Natural killer cell (primary cell): ENCODE measurements at regions not wholly inside any gene's neighbourhood (a gene's known extent, or its start where the extent isn't known, plus 50 kb on each side); places are given as distances from the start of the nearest gene placed in this dataset.

Experiments
- ATAC-seq, 3 donors: fragments of 150-1000 bp in 2 of 3; fragments of 200-7000 bp in 1 of 3; cut with Tn5 transposase; 1 replicate in 1 of 3; 2 replicates in 2 of 3; pipeline ENCODE4 v1.10.0; 2021; ENCODE audit warnings: mild to moderate bottlenecking in 2 of 3, moderate library complexity in 2 of 3
- DNase-seq, 2 donors: peaks; one replicate each; pipeline versions ENCODE4 v3.0.0 to v3.0.0-alpha.2; 2013 to 2021; ENCODE audit warnings: mixed read lengths in 1 of 2
- H3K27ac ChIP-seq: one replicate; pipeline ENCODE4 v1.5.1; 2013; ENCODE audit warnings: mild to moderate bottlenecking, low read length
- H3K27me3 ChIP-seq: one replicate; pipeline ENCODE4 v1.6.1; 2013; ENCODE audit warnings: low read length; ENCODE audit not compliant: control insufficient read depth, insufficient read depth
- H3K36me3 ChIP-seq: one replicate; pipeline ENCODE4 v1.6.1; 2013; ENCODE audit warnings: low read length; ENCODE audit not compliant: control insufficient read depth, insufficient read depth
- H3K4me1 ChIP-seq: one replicate; pipeline ENCODE4 v1.6.1; 2013; ENCODE audit warnings: low read length; ENCODE audit not compliant: control insufficient read depth, insufficient read depth
- H3K4me3 ChIP-seq: one replicate; pipeline ENCODE4 v1.5.1; 2013; ENCODE audit warnings: low read length
- H3K9me3 ChIP-seq: one replicate; pipeline ENCODE4 v1.6.1; 2013; ENCODE audit warnings: low read length; ENCODE audit not compliant: control insufficient read depth, insufficient read depth
- H3K27ac Mint-ChIP-seq, 2 donors: one replicate each; pipeline ENCODE4 v1.8.0; 2022; ENCODE audit warnings: mild to moderate bottlenecking in 2 of 2, mixed read lengths in 2 of 2, moderate library complexity in 1 of 2
- H3K27me3 Mint-ChIP-seq, 2 donors: one replicate each; pipeline ENCODE4 v1.8.0; 2022; ENCODE audit warnings: low read depth in 2 of 2, mixed read lengths in 2 of 2
- H3K36me3 Mint-ChIP-seq: one replicate; pipeline ENCODE4 v1.8.0; 2022; ENCODE audit warnings: mixed read lengths
- H3K4me1 Mint-ChIP-seq, 2 donors: one replicate each; pipeline ENCODE4 v1.8.0; 2022; ENCODE audit warnings: mixed read lengths in 2 of 2
- H3K4me3 Mint-ChIP-seq: one replicate; pipeline ENCODE4 v1.8.0; 2022; ENCODE audit warnings: mild to moderate bottlenecking, moderate library complexity, mixed read lengths
- H3K9me3 Mint-ChIP-seq, 2 donors: one replicate each; pipeline ENCODE4 v1.8.0; 2022; ENCODE audit warnings: mixed read lengths in 2 of 2
- CTCF ChIP-seq: fragments of 200-600 bp; IDR thresholded peaks from one replicate; pipeline ENCODE4 v1.8.0; 2022; ENCODE audit warnings: antibody characterized with exemption
- WGBS: methylation state at CpG from one replicate; pipeline ENCODE4 v1.1.7; 2013; ENCODE audit warnings: missing lambda C conversion rate; ENCODE audit not compliant: insufficient coverage; 5-methylcytosine and 5-hydroxymethylcytosine counted together
- intact Hi-C: fragments of 100-400 bp; cut with micrococcal nuclease; formaldehyde crosslinking; loops from one replicate; pipeline ENCODE4 v1.14.2; 2022

DNA sequence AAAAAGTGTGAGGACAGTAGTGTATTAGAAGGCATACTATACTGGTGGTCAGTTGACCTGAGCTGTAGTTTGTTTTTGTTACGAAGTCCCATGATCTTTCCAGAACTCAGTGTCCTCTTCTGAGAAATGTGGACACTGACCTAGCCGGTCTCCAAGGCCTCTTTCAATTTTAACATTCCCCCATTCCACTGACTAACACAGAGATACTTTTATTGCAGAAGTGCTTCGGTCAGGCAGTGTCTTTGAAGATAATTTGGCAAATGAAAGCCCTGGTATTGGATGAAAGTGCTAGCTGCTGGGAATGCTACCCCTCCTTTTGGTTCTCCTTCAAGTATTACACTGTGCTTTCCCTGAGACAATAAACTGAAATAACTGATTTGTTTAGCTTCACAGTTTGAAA is 89.4 kb downstream of the LMO4 start:
- Mint-ChIP-seq H3K27ac (no peak overlapping the region), H3K36me3 (no peaks in the 10 kb centered on the region), H3K4me3 (no peak overlapping the region), H3K9me3 (no peaks in the 10 kb centered on the region), H3K27me3 (no peaks in the 10 kb centered on the region), H3K4me1 (no peaks in the 10 kb centered on the region)
- DNase-seq (no peak), ATAC-seq (no peak)
- no peaks in the 10 kb centered on the region for H3K4me1 ChIP-seq
- no peak for TF ChIP-seq CTCF
- intact Hi-C loops: no loop called here
- WGBS: 74% methylated on average over 3 of the region's 3 CpGs
- no peaks in the 10 kb centered on the region for H3K27me3 ChIP-seq
- H3K36me3 ChIP-seq: no peaks in the 10 kb centered on the region
- H3K4me3 ChIP-seq: no peak overlapping the region
- no peaks in the 10 kb centered on the region for H3K9me3 ChIP-seq
- H3K27ac ChIP-seq: no peak overlapping the region

- H3K9me3 Mint-ChIP-seq: no peaks in the 10 kb centered on the region
- no peaks in the 10 kb centered on the region for H3K36me3 Mint-ChIP-seq
- no peaks in the 10 kb centered on the region for H3K4me1 Mint-ChIP-seq
- no peak for TF ChIP-seq CTCF
- intact Hi-C loops: no loop called here
- Histone ChIP-seq H3K4me3 (no peak overlapping the region), H3K36me3 (no peaks in the 10 kb centered on the region), H3K4me1 (no peaks in the 10 kb centered on the region), H3K27me3 (no peaks in the 10 kb centered on the region), H3K27ac (no peak overlapping the region), H3K9me3 (no peaks in the 10 kb centered on the region)
- no peak overlapping the region for H3K4me3 Mint-ChIP-seq
- ATAC-seq (no peak), DNase-seq (no peak)
- no peak overlapping the region for H3K27ac Mint-ChIP-seq
- H3K27me3 Mint-ChIP-seq: no peaks in the 10 kb centered on the region
Measured at GRCh38 chr1:87421809-87422208, 93.1 kb downstream of the LMO4 start.

DNA sequence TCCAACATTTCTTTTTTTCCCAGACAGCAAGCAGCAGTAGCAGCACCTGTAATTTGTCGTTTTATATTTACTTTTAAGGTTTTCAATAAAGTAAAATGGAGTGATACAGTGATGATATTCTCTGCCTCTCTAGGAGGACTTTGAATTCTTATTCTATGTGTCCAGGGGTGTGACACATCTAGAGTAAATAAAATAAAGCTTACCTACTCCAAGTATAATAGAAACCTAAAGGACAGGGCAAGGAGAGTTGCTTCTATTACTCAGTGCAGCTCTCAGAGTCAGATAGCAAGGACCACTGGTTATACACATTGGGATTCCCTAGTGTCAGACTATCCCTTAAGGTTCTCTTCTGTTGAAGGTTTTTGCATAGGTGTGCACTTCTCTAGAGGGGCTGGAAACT is 95.9 kb downstream of the LMO4 start:
- Mint-ChIP-seq H3K9me3 (no peaks in the 10 kb centered on the region), H3K27ac (no peak overlapping the region), H3K4me1 (no peaks in the 10 kb centered on the region), H3K27me3 (no peaks in the 10 kb centered on the region), H3K4me3 (no peak overlapping the region), H3K36me3 (no peaks in the 10 kb centered on the region)
- ATAC-seq (no peak), DNase-seq (no peak)
- no peaks in the 10 kb centered on the region for H3K4me1 ChIP-seq
- H3K36me3 ChIP-seq: no peaks in the 10 kb centered on the region
- no peak overlapping the region for H3K27ac ChIP-seq
- intact Hi-C loops: no loop called here
- no peaks in the 10 kb centered on the region for H3K9me3 ChIP-seq
- TF ChIP-seq CTCF: no peak
- WGBS: no CpG with 5 or more reads among the region's 1 CpG
- H3K4me3 ChIP-seq: no peak overlapping the region
- H3K27me3 ChIP-seq: no peaks in the 10 kb centered on the region

DNA sequence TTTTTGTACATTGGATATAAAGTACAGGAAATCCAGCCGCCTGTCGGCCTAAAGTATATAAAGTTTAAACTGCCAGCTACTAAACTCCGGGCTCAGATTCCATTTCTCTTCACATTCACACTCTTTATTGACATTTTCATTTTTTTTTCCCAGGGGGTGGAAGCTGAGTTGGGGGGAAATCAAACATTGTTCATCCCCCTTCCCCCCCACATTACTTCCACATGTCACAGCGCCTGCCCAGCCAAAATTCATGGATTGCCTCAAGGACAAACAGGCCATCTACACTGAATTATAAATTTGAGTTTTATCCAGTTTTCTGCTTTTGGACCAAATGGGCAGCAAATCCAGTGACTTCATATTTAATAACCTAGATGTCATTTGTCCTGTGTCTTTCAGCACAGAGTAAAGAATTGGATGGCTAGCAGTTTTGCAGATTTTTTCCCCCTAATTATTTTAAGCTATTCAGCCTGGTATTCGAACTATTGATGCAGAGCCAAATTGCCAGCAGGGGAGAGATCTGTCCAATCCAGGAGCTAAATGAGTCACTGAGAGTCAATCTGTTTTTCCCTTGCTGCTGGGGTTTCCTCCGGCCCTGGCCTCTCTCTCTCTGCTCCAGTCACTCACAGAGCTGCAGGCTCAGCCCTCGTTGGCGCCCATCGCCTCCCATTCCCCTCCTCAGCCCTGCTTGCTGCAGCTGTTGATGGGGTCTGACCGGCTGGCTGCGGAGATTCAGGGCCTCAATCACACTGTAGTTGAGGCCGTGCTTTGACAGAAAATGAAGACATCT is 98.0 kb downstream of the LMO4 start:
- Histone ChIP-seq H3K4me1 (no peaks in the 10 kb centered on the region), H3K27me3 (no peaks in the 10 kb centered on the region), H3K27ac (no peak overlapping the region), H3K36me3 (no peaks in the 10 kb centered on the region), H3K9me3 (no peaks in the 10 kb centered on the region), H3K4me3 (no peak overlapping the region)
- Mint-ChIP-seq H3K4me3 (no peak overlapping the region), H3K27me3 (peaks cover 0 to 3% of the 10 kb centered on the region in 2 donors), H3K36me3 (no peaks in the 10 kb centered on the region), H3K4me1 (no peaks in the 10 kb centered on the region), H3K9me3 (no peaks in the 10 kb centered on the region), H3K27ac (no peak overlapping the region)
- DNase-seq (no peak), ATAC-seq (no peak)
- TF ChIP-seq CTCF: no peak
- WGBS: 95% methylated on average over 12 of the region's 12 CpGs
- intact Hi-C loops: no loop called here
